NCI-H2081 treated with DMSO at 0.1 percent for 48 hours (cell line): ENCODE measurements at regions not wholly inside any gene's neighbourhood (a gene's known extent, or its start where the extent isn't known, plus 50 kb on each side); places are given as distances from the start of the nearest gene placed in this dataset.
"Not testable (repeated sequence)": the region's sequence is repeated elsewhere in the genome, so short reads cannot be mapped to it uniquely, and the experiment has no call there.

Source experiments
- DNase-seq: peaks from one replicate; lab custom pipeline; 2025; lab: John Stamatoyannopoulos, UW

DNA sequence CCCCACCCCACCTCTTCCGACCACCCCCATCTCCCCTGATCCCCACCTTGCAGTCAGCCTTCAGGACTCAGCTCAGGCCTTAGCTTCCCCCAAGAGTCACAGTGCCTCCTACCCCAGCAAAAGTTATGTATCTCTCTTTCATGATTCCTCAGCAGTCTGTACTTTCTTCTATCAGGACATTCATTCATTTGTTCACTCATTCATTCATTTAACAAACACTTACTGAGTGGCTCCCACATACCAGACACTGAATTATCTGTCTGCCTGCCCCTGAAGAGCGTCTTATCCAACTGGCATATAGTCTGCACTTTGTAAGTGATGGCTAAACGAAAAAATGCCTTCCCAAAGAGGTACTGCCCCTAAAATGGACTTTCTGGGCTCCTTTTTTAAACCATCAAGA lies 114.4 kb upstream of the SLC35F3 start:
- no peak for DNase-seq

DNA sequence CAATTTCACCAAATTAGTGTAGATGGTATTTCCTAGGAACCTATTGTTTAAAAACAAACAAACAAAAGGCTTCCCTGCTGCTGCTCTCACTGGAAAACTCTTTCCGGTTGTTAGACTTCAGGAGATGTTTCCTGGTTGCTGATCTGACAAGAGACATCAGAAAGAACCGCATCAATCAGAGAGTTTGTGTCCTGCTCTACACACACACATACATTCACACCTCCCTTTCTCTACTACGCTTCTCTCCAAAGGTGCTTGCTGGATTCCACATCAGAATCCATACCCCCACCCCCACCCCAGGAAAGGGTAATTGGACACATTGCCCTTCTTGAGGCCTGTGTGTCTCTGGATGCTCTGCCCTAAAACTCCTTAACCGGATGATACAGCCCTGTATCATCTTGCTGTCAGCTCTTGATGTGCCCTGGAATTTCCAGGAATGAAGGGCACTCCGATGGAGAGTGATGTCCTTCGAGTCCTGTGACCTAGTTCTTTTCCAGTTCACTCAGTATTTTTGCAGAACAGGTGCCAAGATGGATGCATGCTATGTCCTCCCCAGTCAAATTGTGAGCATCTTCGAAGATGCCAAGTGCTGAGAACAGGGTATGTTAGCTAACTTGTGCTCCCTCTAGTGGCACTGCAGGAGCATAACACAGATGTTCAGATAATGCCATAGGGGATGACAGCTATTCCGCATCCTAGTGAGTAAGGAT lies 113.7 kb upstream of the SLC35F3 start:
- peak; percentile 64 for DNase-seq

DNA sequence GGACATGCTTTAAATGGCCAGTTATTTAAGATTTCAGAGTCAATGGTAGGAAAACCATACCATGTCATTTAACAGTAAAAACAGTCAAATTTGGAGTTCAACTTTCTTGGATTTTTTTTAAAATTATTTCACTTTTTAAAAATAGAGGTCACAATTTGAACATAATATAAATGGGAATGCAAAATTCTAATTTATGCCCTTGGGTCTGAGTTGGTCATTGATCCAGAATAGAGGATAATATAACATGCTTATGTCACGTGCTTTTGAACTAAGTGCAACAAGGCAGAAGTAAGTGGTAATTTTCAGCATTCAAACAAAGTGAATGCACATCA lies 113.1 kb upstream of the SLC35F3 start:
- DNase-seq, result no peak

DNA sequence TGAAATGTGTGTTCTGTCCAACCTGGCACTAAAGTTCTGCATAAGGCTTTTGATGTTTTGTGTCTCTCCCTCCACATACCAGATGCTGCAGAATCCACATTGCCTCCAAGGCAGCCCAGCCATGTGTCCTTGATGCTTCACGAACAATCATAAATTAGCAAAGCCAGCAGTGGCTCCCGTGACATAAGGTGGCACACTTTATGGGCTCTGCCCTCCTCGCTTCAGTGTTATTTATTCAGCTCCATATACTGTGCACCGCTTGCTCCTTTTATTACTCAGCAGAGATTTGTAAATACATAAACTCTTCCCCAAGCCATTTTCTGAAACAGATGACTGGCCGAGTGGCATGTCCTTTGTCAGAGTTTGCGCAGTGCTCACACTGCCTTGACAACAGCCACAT lies 112.8 kb upstream of the SLC35F3 start:
- DNase-seq, result no peak

DNA sequence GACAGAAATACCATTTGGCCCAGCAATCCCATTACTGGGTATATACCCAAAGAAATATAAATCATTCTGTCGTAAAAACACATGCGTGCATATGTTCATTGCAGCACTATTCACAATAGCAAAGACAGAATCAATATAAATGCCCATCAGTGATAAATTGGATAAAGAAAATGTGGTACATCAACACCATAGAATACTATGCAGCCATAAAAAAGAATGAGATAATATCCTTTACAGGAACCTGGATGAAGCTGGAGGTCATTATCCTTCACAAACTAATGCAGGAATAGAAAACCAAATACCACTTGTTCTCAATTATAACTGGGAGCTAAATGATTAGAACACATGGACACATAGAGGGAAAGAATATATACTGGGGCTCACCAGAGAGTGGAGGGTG lies 109.6 kb upstream of the SLC35F3 start:
- no peak for DNase-seq

DNA sequence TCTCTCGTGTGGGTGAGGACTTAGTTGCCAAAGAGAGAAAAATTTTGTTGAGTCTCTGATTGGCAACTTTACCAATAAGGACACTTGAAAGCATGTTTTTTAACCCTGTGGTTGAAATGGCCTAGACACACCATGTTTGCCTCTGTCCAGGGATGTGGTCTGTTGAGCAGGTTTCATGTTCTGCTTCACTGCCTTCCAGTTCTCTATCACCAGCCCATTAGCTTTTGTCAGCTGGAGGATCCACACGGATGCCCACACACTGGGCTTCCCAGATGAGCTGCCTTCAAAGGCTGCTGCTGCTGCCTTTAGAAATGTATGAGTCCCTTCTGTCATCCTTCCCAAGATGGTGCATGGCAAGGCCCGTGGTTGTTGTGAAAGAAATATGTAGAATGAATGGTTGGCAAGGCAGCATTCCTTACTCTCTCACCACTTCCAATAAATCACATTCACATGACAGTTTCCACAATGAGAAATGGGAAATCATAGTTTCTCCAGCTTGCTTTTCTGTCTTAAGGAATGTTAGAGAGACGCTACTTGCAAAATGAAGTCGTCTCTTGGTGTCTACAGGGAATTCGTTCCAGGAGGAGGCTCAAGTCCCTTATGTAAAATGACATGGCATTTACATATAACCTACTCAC lies 108.2 kb upstream of the SLC35F3 start:
- no peak for DNase-seq

DNA sequence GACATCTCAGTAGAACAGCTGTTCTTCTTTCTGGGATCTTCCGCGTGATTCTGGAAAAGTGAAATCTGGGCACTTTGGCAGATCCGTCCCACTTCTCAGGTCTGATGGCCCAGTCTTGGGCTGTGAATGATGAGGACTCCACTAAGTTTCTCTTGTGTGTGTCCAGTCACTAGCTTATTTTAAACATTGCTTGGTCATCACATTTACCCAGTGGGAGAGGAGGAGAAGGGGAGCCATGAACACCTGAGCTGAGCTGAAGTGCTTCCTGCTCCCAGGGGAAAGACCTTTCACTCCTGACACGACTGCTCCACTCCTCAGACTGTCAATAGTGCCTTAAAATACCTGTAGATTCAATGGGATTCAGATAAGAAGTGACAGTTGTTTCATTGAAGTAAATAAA lies 101.9 kb upstream of the SLC35F3 start:
- no peak for DNase-seq

DNA sequence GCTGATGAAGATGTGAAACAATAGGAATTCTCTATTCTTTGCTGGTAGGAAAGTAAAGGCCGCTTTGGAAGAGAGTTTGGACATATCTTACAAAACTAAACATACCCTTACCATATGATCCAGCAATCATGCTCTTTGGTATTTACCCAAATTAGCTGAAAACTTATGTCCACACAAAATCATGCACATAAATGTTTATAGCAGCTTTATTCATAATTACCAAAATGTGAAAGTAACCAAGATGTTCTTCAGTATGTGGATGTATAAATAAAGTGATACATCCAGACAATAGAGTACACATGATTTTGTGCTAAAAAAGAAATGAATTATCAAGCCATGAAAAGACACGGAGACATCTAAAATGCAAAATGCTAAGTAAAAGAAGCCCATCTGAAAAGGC lies 98.7 kb upstream of the SLC35F3 start:
- no peak for DNase-seq

DNA sequence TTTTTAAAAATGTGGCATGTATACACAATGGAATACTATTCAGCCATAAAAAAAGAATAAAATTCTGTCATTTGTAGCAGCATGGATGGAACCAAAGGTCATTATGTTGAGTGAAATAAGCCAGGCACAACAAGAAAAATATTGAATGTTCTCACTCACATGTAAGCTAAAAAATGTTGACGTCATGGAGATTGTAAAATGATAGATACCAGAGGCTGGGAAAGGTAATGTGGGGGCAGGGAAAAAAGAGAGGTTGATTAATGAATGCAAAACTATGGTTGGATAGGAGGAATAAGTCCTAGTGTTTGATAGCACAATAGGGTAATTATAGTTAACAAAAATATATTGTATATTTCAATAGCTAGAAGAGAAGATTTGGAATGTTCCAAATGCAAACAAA lies 89.1 kb upstream of the SLC35F3 start:
- DNase-seq, result no peak

DNA sequence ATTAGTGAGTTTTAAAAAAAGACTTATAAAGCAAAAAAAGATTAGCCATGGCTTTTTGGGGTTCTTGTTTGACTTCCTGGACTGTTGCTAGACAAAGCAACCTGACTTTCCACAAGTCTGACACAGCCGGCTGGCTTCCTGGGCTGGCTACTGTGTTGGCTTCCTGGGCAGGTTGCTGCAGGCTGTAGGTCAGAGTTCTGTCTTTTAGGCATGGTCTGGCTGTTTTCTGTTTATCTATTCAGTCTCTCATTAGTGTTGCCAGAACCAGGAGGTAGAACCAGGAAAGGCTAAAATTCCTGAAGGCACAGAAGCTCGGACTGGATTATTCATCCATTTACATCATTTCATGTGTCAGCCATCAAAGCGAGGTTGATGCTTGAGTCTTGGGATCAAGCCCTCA lies 88.6 kb upstream of the SLC35F3 start:
- no peak for DNase-seq

DNA sequence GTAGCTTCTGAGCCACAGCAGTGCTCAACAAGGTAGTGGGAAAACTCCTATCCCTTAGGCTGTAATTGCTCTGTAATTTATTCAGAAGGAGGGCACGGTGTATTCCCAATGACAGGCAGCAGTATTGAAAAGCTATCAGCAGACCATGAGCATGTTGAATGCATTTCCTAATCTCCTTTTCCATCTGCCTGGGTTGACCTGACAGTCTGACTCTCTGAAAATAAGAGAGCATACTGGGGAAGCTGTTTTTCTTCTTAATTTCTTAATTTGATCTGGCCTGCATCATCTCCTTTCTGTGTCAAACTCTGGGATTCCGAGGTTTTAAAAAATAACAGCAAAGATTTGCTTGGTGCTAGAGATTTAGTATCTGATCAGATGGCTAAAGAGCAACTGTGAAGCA lies 88.1 kb upstream of the SLC35F3 start:
- DNase-seq, result no peak

DNA sequence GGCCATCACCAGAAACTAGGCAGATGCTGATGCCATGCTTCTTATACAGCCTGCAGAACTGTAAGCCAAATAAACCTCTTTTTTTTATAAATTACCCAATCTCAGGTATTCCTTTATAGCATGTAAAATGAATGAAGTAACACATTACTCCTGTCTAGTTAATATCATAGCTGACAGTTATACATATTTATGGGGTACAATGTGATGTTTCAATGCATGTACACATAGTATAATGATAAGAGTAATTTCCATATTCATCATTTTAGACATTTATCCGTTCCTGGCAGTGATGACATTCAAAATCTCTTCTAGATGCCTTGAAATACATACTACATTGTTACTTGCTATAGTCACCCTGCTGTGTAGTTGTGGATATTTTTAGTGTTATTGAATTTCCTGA lies 85.4 kb upstream of the SLC35F3 start:
- DNase-seq, result no peak

DNA sequence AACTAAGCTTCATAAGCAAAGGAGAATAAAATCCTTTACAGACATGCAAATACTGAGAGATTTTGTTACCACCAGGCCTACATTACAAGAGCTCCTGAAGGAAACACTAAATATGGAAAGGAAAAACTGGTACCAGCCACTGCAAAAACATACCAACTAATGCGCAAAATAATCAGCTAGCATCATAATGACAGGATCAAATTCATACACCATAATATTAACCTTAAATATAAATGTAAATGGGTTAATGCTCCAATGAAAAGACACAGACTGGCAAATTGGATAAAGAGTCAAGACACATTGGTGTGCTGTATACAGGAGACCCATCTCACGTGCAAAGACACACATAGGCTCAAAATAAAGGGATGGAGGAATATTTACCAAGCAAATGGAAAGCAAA lies 80.3 kb upstream of the SLC35F3 start:
- not testable (repeated sequence) for DNase-seq

DNA sequence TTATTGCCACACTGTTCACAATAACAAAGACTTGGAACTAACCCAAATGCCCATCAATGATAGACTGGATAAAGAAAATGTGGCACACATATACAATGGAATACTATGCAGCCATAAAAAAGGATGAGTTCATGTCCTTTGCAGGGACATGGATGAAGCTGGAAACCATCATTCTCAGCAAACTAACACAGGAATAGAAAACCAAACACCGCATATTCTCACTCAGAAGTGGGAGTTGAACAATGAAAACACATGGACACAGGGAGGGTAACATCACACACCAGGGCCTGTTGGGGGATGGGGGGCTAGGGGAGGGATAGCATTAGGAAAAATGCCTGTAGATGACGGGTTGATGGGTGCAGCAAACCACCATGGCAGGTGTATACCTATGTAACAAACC lies 76.5 kb upstream of the SLC35F3 start:
- DNase-seq, result not testable (repeated sequence)

DNA sequence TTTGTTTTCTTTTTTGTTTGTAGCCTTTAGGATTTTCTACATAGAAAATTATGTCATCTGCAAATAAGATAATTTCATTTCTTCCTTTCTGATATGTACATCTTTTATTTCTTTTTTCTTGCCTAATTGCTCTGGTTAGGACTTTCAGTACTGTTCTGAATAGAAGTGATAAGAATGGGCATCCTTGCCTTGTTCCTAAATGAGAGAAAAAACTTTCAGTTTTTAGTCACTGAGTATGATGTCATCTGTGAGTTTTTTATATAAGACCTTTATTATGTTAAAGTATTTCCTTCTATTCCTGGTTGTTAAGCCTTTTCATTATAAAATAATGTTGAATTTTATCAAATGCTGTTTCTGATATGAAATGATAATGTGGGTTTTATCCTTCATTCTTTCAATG lies 76.0 kb upstream of the SLC35F3 start:
- DNase-seq, result no peak

DNA sequence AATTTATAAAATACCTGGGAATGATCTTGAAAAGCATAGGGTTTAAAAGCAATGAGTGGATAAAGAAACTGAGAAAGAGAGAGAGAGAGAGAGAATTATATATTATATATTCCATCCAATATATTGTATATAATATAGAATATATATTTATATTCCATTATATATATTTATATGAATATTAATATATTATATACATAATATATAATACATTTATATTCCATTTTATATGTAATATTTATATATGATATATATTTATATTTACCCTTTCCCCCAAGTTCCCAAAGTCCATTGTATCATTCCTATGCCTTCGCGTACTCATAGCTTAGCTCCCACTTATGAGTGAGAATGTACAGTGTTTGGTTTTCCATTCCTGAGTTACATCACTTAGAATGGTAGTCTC lies 69.9 kb upstream of the SLC35F3 start:
- DNase-seq, result no peak

DNA sequence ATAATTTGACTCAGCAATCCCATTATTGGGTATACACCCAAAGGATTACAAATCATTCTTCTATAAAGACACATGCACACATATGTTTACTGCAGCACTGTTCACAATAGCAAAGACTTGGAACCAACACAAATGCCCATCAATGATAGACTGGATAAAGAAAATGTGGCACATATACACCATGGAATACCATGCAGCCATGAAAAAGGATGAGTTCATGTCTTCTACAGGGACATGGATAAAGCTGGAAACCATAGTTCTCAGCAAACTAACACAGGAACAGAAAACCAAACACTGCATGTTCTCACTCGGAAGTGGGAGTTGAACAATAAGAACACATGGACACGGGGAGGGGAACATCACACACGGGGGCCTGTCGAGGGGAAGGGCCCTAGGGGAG lies 66.3 kb upstream of the SLC35F3 start:
- DNase-seq, result not testable (repeated sequence)

DNA sequence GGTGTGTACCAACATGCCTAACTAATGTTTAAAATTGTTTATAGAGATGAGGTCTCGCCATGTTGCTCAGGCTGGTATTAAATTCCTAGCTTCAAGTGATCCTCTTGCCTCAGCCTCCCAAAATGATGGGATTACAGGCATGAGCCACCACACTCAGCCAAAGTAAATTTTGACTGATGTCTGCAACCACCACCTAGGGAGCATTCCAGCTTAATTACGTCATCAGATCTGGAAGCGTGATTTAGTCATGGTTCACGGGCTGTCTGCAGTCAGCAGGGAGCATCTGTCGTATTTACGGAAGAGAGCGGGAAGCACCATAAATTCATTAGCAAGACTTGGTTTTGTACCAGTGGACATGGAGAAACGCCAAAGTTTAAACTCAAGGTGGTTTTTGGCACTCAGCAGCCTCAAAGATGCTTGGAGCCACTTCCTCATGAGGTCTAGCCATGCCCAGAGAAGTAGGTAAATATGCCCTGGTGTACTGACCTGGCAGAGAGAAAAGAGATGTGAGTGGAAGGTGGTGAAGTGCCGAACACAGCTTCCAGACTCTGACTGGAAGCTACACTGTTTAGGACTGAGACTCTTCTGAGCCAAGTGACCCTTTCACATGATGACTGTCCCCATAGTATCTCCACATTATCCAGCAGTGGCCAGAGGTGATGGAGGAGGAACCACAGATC lies 60.8 kb upstream of the SLC35F3 start:
- DNase-seq, result no peak

DNA sequence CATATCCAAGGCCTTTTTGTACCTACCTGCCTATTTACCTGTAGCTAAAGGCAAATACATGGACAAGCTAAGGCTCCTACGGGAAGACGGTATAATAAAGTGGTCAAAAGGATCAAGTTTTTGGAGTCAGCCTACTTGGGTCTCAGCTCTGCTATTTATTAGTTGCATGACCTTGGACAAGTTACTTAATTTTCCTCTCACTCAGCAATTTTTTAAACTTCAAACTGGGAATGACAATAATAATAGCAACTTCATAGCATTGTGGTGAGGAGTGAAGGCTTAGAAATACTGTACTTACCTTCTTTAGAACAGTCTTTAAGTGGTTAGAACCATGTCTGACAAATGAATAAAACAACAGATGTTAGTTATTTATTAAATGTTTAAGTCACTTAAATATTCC lies 60.2 kb upstream of the SLC35F3 start:
- no peak for DNase-seq

DNA sequence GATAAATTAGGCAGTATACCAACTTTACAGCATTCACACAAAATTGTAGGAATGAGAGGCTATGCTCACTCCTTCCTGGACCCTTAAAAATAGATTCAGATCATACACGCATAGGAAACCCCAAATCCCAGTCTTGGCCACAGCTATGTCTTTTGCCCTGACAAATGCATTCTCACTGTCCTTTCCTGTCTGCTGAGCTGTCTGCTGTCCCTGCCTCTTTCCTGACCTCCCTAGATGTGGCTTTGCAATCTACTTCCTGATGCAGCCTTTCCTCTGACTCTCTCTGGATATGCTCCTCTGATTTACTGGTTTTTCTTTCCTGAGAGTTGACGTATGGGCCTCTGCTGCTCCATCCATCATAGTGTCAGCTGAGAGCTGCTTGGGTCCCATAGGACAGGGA lies 59.8 kb upstream of the SLC35F3 start:
- no peak for DNase-seq
